ENCODE measurements at regions not wholly inside any gene's neighbourhood (a gene's known extent, or its start where the extent isn't known, plus 50 kb on each side); places are given as distances from the start of the nearest gene placed in this dataset.

- H3K27me3 ChIP-seq (ENCODE audit: control insufficient read depth, insufficient read depth, low read length): no peaks in the 10 kb centered on the region
- FAIRE-seq: no peak
- no peak for DNase-seq (ENCODE audit: low read depth)
- no peaks in the 10 kb centered on the region for H3K36me3 ChIP-seq (ENCODE audit: control insufficient read depth, insufficient read depth, low read length)
- H3K4me3 ChIP-seq (ENCODE audit: low read depth, low read length): no peak overlapping the region
- no peak for TF ChIP-seq CTCF (IDR thresholded peaks at IDR 0.05; ENCODE audit: insufficient read depth, low read length, severe bottlenecking)
Observed at GRCh38 chr1:173427146-173428054, 49.7 kb upstream of the PRDX6 start.

Measured in bronchial epithelial cell (primary cell).